ENCODE measurements at regions not wholly inside any gene's neighbourhood (a gene's known extent, or its start where the extent isn't known, plus 50 kb on each side); places are given as distances from the start of the nearest gene placed in this dataset.
"Not testable (repeated sequence)": the region's sequence is repeated elsewhere in the genome, so short reads cannot be mapped to it uniquely, and the experiment has no call there.

GRCh38 chr6:12537389-12537788 lies 179.2 kb upstream of the PHACTR1 start:
- Histone ChIP-seq H3K9me3 (ENCODE audit: control extremely low read depth in 1 of 3, control insufficient read depth in 2 of 3, insufficient read depth in 1 of 3, low read length in 2 of 3) (no peaks in the 10 kb centered on the region), H3K4me2 (replicated peaks; ENCODE audit: low read depth, low read length, poor library complexity, severe bottlenecking) (no peak overlapping the region), H3K9ac (ENCODE audit: low read length) (no peak overlapping the region), H3K4me1 (ENCODE audit: control insufficient read depth in 2 of 2, insufficient read depth in 2 of 2, low read length in 2 of 2) (no peaks in the 10 kb centered on the region), H3K4me3 (ENCODE audit: control extremely low read depth in 1 of 5, extremely low read depth in 1 of 5, insufficient read depth in 1 of 5, low read depth in 2 of 5, low read length in 4 of 5) (no peak overlapping the region), H2AFZ (ENCODE audit: insufficient read depth, low read depth, low read length, poor library complexity, severe bottlenecking) (no peak overlapping the region), H3K27me3 (replicated peaks in 1 of 4; ENCODE audit: control extremely low read depth in 1 of 4, control insufficient read depth in 3 of 4, insufficient read depth in 4 of 4, low read length in 3 of 4) (peaks cover 0 to 6% (median 2%) of the 10 kb centered on the region in 4 experiments), H3K36me3 (replicated peaks in 1 of 2; ENCODE audit: control extremely low read depth in 1 of 2, control insufficient read depth in 1 of 2, extremely low read depth in 1 of 2, insufficient read depth in 2 of 2, low read length in 1 of 2) (no peaks in the 10 kb centered on the region), H3K79me2 (ENCODE audit: control insufficient read depth, insufficient read depth, low read length) (no peaks in the 10 kb centered on the region), H3K27ac (ENCODE audit: low read length in 2 of 2) (no peak overlapping the region), H4K20me1 (ENCODE audit: control insufficient read depth, insufficient read depth, low read length, poor library complexity, severe bottlenecking) (no peaks in the 10 kb centered on the region)
- DNase-seq: no peak
- intact Hi-C loops (cut with micrococcal nuclease): no loop called here
- H3K27ac Mint-ChIP-seq: no peak overlapping the region
- ATAC-seq (ENCODE audit: low read depth): no peak
- CTCF ChIA-PET: no interaction called here
- POLR2A ChIA-PET: no interaction called here
- H3K4me1 Mint-ChIP-seq: no peaks in the 10 kb centered on the region
- H3K27me3 Mint-ChIP-seq: peaks cover 25% of the 10 kb centered on the region
- no peaks in the 10 kb centered on the region for H3K9me3 Mint-ChIP-seq (ENCODE audit: insufficient read depth)
- no CpG with 5 or more reads among the region's 5 CpGs for WGBS (ENCODE audit: insufficient coverage)
- H3K4me3 Mint-ChIP-seq: no peak overlapping the region
- TF ChIP-seq EZH2 (IDR thresholded peaks at IDR 0.05; ENCODE audit: borderline replicate concordance, insufficient read depth, low read depth, low read length, poor library complexity, severe bottlenecking) (no peak), CTCF (IDR thresholded peaks at IDR 0.05) (no peak)

- H3K9ac ChIP-seq (ENCODE audit: low read length): no peak overlapping the region
- intact Hi-C loops (cut with micrococcal nuclease): no loop called here
- 81% methylated on average over 8 of the region's 9 CpGs for WGBS (ENCODE audit: insufficient coverage)
- no peak overlapping the region for H2AFZ ChIP-seq (ENCODE audit: insufficient read depth, low read depth, low read length, poor library complexity, severe bottlenecking)
- H3K27me3 ChIP-seq (replicated peaks in 1 of 4; ENCODE audit: control extremely low read depth in 1 of 4, control insufficient read depth in 3 of 4, insufficient read depth in 4 of 4, low read length in 3 of 4): peaks cover 0 to 6% (median 2%) of the 10 kb centered on the region in 4 experiments
- no peak overlapping the region for H3K4me2 ChIP-seq (replicated peaks; ENCODE audit: low read depth, low read length, poor library complexity, severe bottlenecking)
- H4K20me1 ChIP-seq (ENCODE audit: control insufficient read depth, insufficient read depth, low read length, poor library complexity, severe bottlenecking): no peaks in the 10 kb centered on the region
- no peak for TF ChIP-seq EZH2 (IDR thresholded peaks at IDR 0.05; ENCODE audit: borderline replicate concordance, insufficient read depth, low read depth, low read length, poor library complexity, severe bottlenecking)
- no peak for TF ChIP-seq CTCF (IDR thresholded peaks at IDR 0.05)
- Mint-ChIP-seq H3K4me1 (no peaks in the 10 kb centered on the region), H3K27me3 (peaks cover 25% of the 10 kb centered on the region), H3K27ac (no peak overlapping the region), H3K4me3 (no peak overlapping the region), H3K9me3 (ENCODE audit: insufficient read depth) (no peaks in the 10 kb centered on the region)
- H3K36me3 ChIP-seq (replicated peaks in 1 of 2; ENCODE audit: control extremely low read depth in 1 of 2, control insufficient read depth in 1 of 2, extremely low read depth in 1 of 2, insufficient read depth in 2 of 2, low read length in 1 of 2): no peaks in the 10 kb centered on the region
- POLR2A ChIA-PET: no interaction called here
- no peaks in the 10 kb centered on the region for H3K9me3 ChIP-seq (ENCODE audit: control extremely low read depth in 1 of 3, control insufficient read depth in 2 of 3, insufficient read depth in 1 of 3, low read length in 2 of 3)
- H3K79me2 ChIP-seq (ENCODE audit: control insufficient read depth, insufficient read depth, low read length): no peaks in the 10 kb centered on the region
- CTCF ChIA-PET: no interaction called here
- no peak for DNase-seq
- ATAC-seq (ENCODE audit: low read depth): no peak
- no peak overlapping the region for H3K4me3 ChIP-seq (ENCODE audit: control extremely low read depth in 1 of 5, extremely low read depth in 1 of 5, insufficient read depth in 1 of 5, low read depth in 2 of 5, low read length in 4 of 5)
- H3K4me1 ChIP-seq (ENCODE audit: control insufficient read depth in 2 of 2, insufficient read depth in 2 of 2, low read length in 2 of 2): no peaks in the 10 kb centered on the region
- H3K27ac ChIP-seq (ENCODE audit: low read length in 2 of 2): no peak overlapping the region
These were observed 177.6 kb upstream of the PHACTR1 start for GRCh38 chr6:12538881-12539357.

GRCh38 chr6:12542319-12543115 lies 174.1 kb upstream of the PHACTR1 start:
- H3K27ac Mint-ChIP-seq; CTCF ChIA-PET; H3K36me3 ChIP-seq (replicated peaks in 1 of 2; ENCODE audit: control extremely low read depth in 1 of 2, control insufficient read depth in 1 of 2, extremely low read depth in 1 of 2, insufficient read depth in 2 of 2, low read length in 1 of 2); H3K4me3 Mint-ChIP-seq; ATAC-seq (ENCODE audit: low read depth); H3K4me3 ChIP-seq (ENCODE audit: control extremely low read depth in 1 of 5, extremely low read depth in 1 of 5, insufficient read depth in 1 of 5, low read depth in 2 of 5, low read length in 4 of 5); H4K20me1 ChIP-seq (ENCODE audit: control insufficient read depth, insufficient read depth, low read length, poor library complexity, severe bottlenecking); DNase-seq; H3K79me2 ChIP-seq (ENCODE audit: control insufficient read depth, insufficient read depth, low read length); H3K4me1 ChIP-seq (ENCODE audit: control insufficient read depth in 2 of 2, insufficient read depth in 2 of 2, low read length in 2 of 2); H3K9ac ChIP-seq (ENCODE audit: low read length); H3K27ac ChIP-seq (ENCODE audit: low read length in 2 of 2); POLR2A ChIA-PET; H3K9me3 Mint-ChIP-seq (ENCODE audit: insufficient read depth); H3K4me2 ChIP-seq (replicated peaks; ENCODE audit: low read depth, low read length, poor library complexity, severe bottlenecking); intact Hi-C loops (cut with micrococcal nuclease); H3K9me3 ChIP-seq (ENCODE audit: control extremely low read depth in 1 of 3, control insufficient read depth in 2 of 3, insufficient read depth in 1 of 3, low read length in 2 of 3); H3K4me1 Mint-ChIP-seq; H3K27me3 ChIP-seq (replicated peaks in 1 of 4; ENCODE audit: control extremely low read depth in 1 of 4, control insufficient read depth in 3 of 4, insufficient read depth in 4 of 4, low read length in 3 of 4); H2AFZ ChIP-seq (ENCODE audit: insufficient read depth, low read depth, low read length, poor library complexity, severe bottlenecking): not testable (repeated sequence)
- WGBS (ENCODE audit: insufficient coverage): no CpG with 5 or more reads among the region's 4 CpGs
- H3K27me3 Mint-ChIP-seq: peaks cover 25% of the 10 kb centered on the region
